GM23248 (cell line): ENCODE measurements at regions not wholly inside any gene's neighbourhood (a gene's known extent, or its start where the extent isn't known, plus 50 kb on each side); places are given as distances from the start of the nearest gene placed in this dataset.
"Not testable (repeated sequence)": the region's sequence is repeated elsewhere in the genome, so short reads cannot be mapped to it uniquely, and the experiment has no call there.

Experiments used
- DNase-seq: peaks from one replicate; pipeline ENCODE4 v3.0.0-alpha.2; 2015
- H2AFZ ChIP-seq: fragments of 200-600 bp; sonication (generic); 2 replicates; pipeline ENCODE4 v1.6.1; 2016; ENCODE audit warnings: antibody characterized with exemption
- H3F3A ChIP-seq: fragments of 200-600 bp; sonication (generic); 2 replicates; pipeline ENCODE4 v1.6.1; 2016; ENCODE audit warnings: mild to moderate bottlenecking, antibody characterized with exemption, mixed run types; ENCODE audit not compliant: insufficient read depth
- H3K27ac ChIP-seq: fragments of 200-600 bp; sonication (generic); 2 replicates; pipeline ENCODE4 v1.5.1; 2016; ENCODE audit warnings: mild to moderate bottlenecking
- H3K27me3 ChIP-seq: fragments of 200-600 bp; sonication (generic); replicated peaks from 2 replicates; pipeline ENCODE4 v1.6.1; 2016; ENCODE audit warnings: mild to moderate bottlenecking; ENCODE audit not compliant: insufficient read depth
- H3K36me3 ChIP-seq: fragments of 200-600 bp; sonication (generic); 2 replicates; pipeline ENCODE4 v1.6.1; 2016; ENCODE audit warnings: low read depth, mild to moderate bottlenecking
- H3K4me1 ChIP-seq: fragments of 200-600 bp; sonication (generic); 2 replicates; pipeline ENCODE4 v1.6.1; 2016; ENCODE audit warnings: mild to moderate bottlenecking; ENCODE audit not compliant: insufficient read depth
- H3K4me2 ChIP-seq: fragments of 200-600 bp; sonication (generic); one replicate; pipeline ENCODE4 v1.6.1; 2016; ENCODE audit warnings: mild to moderate bottlenecking; ENCODE audit not compliant: unreplicated experiment
- H3K4me3 ChIP-seq: fragments of 200-600 bp; sonication (generic); 2 replicates; pipeline ENCODE4 v1.5.1; 2016; ENCODE audit warnings: mild to moderate bottlenecking
- H3K79me2 ChIP-seq: fragments of 200-600 bp; sonication (generic); 2 replicates; pipeline ENCODE4 v1.6.1; 2016; ENCODE audit warnings: mild to moderate bottlenecking; ENCODE audit not compliant: insufficient read depth
- H3K9ac ChIP-seq: fragments of 200-600 bp; sonication (generic); 2 replicates; pipeline ENCODE4 v1.6.1; 2016; ENCODE audit warnings: mild to moderate bottlenecking
- H3K9me2 ChIP-seq: fragments of 200-600 bp; sonication (generic); 2 replicates; pipeline ENCODE4 v1.6.1; 2016; ENCODE audit warnings: mixed run types, mild to moderate bottlenecking, moderate library complexity; ENCODE audit not compliant: insufficient read depth
- H3K9me3 ChIP-seq: fragments of 200-600 bp; sonication (generic); one replicate; pipeline ENCODE4 v1.6.1; 2017; ENCODE audit warnings: low read depth
- H4K20me1 ChIP-seq: fragments of 200-600 bp; sonication (generic); 2 replicates; pipeline ENCODE4 v1.6.0; 2016; ENCODE audit not compliant: insufficient read depth
- EZH2 ChIP-seq: fragments of 200-600 bp; sonication (generic); IDR thresholded peaks from 2 replicates; pipeline ENCODE4 v1.6.1; 2018; ENCODE audit warnings: antibody characterized with exemption, mild to moderate bottlenecking; ENCODE audit not compliant: insufficient read depth, poor library complexity, severe bottlenecking
- EZH2phosphoT487 ChIP-seq: fragments of 200-600 bp; sonication (generic); IDR thresholded peaks from 2 replicates; pipeline ENCODE4 v1.6.1; 2018; ENCODE audit warnings: antibody characterized with exemption, moderate library complexity, mild to moderate bottlenecking, low read depth; ENCODE audit not compliant: insufficient read depth
- WGBS, 2 experiments: methylation state at CpG; one replicate each; pipeline ENCODE4 v1.1.6; 2015 to 2017; ENCODE audit warnings: low lambda C conversion rate in 2 of 2, low coverage in 1 of 2; ENCODE audit errors: missing lambda C conversion rate in 2 of 2; 5-methylcytosine and 5-hydroxymethylcytosine counted together
- in situ Hi-C: fragments of 300-500 bp; cut with MboI; formaldehyde crosslinking; loops from 2 replicates; pipeline ENCODE4 v1.15.0; 2020

GRCh38 chr16:50491516-50491915, 56.7 kb upstream of the NKD1 start:
- no peak for TF ChIP-seq EZH2
- no peak for TF ChIP-seq EZH2phosphoT487
- Histone ChIP-seq H3K4me1 (no peaks in the 10 kb centered on the region), H3K9me3 (no peaks in the 10 kb centered on the region), H3K36me3 (no peaks in the 10 kb centered on the region), H3K79me2 (no peaks in the 10 kb centered on the region), H3K4me2 (no peak overlapping the region), H3K9me2 (no peaks in the 10 kb centered on the region), H2AFZ (no peak overlapping the region), H3K27me3 (no peaks in the 10 kb centered on the region), H3K27ac (no peak overlapping the region), H3K9ac (no peak overlapping the region), H4K20me1 (no peaks in the 10 kb centered on the region), H3K4me3 (no peak overlapping the region), H3F3A (no peaks in the 10 kb centered on the region)
- no peak for DNase-seq
- 76 to 80% methylated on average over 8 of the region's 8 CpGs for WGBS, 2 experiments
- in situ Hi-C loops: no loop called here

- no peak overlapping the region for H3K27ac ChIP-seq
- H3K4me2 ChIP-seq: no peak overlapping the region
- H3K9me2 ChIP-seq: no peaks in the 10 kb centered on the region
- 74 to 78% methylated on average over 2 of the region's 2 CpGs for WGBS, 2 experiments
- H2AFZ ChIP-seq: no peak overlapping the region
- H3K9ac ChIP-seq: no peak overlapping the region
- no peak for DNase-seq
- no peaks in the 10 kb centered on the region for H3F3A ChIP-seq
- H3K4me3 ChIP-seq: no peak overlapping the region
- no peaks in the 10 kb centered on the region for H3K79me2 ChIP-seq
- no peak for TF ChIP-seq EZH2
- no peak for TF ChIP-seq EZH2phosphoT487
- no peaks in the 10 kb centered on the region for H3K4me1 ChIP-seq
- H3K27me3 ChIP-seq: no peaks in the 10 kb centered on the region
- no peaks in the 10 kb centered on the region for H3K9me3 ChIP-seq
- no peaks in the 10 kb centered on the region for H4K20me1 ChIP-seq
- no peaks in the 10 kb centered on the region for H3K36me3 ChIP-seq
- in situ Hi-C loops: no loop called here
These were observed 57.4 kb upstream of the NKD1 start for GRCh38 chr16:50490828-50491227.

- H3K27ac ChIP-seq: no peak overlapping the region
- no peak overlapping the region for H2AFZ ChIP-seq
- no peaks in the 10 kb centered on the region for H3K79me2 ChIP-seq
- H3K9me2 ChIP-seq: no peaks in the 10 kb centered on the region
- H3K4me2 ChIP-seq: no peak overlapping the region
- 7 to 8% methylated on average over 3 of the region's 3 CpGs for WGBS, 2 experiments
- DNase-seq: no peak
- H3K27me3 ChIP-seq: no peaks in the 10 kb centered on the region
- no peaks in the 10 kb centered on the region for H3K4me1 ChIP-seq
- H3K4me3 ChIP-seq: no peak overlapping the region
- in situ Hi-C loops: no loop called here
- no peaks in the 10 kb centered on the region for H4K20me1 ChIP-seq
- no peaks in the 10 kb centered on the region for H3F3A ChIP-seq
- no peaks in the 10 kb centered on the region for H3K36me3 ChIP-seq
- TF ChIP-seq EZH2 (no peak), EZH2phosphoT487 (no peak)
- no peaks in the 10 kb centered on the region for H3K9me3 ChIP-seq
- H3K9ac ChIP-seq: no peak overlapping the region
These were observed 59.0 kb upstream of the NKD1 start for GRCh38 chr16:50489182-50489581.

- H3K27ac ChIP-seq: no peak overlapping the region
- DNase-seq: no peak
- H3K36me3 ChIP-seq: no peaks in the 10 kb centered on the region
- H3K79me2 ChIP-seq: no peaks in the 10 kb centered on the region
- WGBS, 2 experiments: 69 to 72% methylated on average over 5 of the region's 5 CpGs
- H3K4me1 ChIP-seq: no peaks in the 10 kb centered on the region
- H3K27me3 ChIP-seq: no peaks in the 10 kb centered on the region; the same call in 1 of the 2 replicates
- TF ChIP-seq EZH2phosphoT487 (no peak), EZH2 (no peak)
- in situ Hi-C loops: no loop called here
- no peak overlapping the region for H3K4me2 ChIP-seq
- H3K9ac ChIP-seq: no peak overlapping the region
- H3K4me3 ChIP-seq: no peak overlapping the region
- H2AFZ ChIP-seq: no peak overlapping the region
- no peaks in the 10 kb centered on the region for H4K20me1 ChIP-seq
- H3F3A ChIP-seq: no peaks in the 10 kb centered on the region
- no peaks in the 10 kb centered on the region for H3K9me3 ChIP-seq
- no peaks in the 10 kb centered on the region for H3K9me2 ChIP-seq
These were observed 60.7 kb upstream of the NKD1 start for GRCh38 chr16:50487528-50487927.

- H3K4me2 ChIP-seq, in situ Hi-C loops: not testable (repeated sequence)
These were observed 62.0 kb upstream of the NKD1 start for GRCh38 chr16:50486162-50486561.

More at GRCh38 chr16:50486162-50486561, 62.0 kb upstream of the NKD1 start:
- not testable (repeated sequence) for H3K36me3 ChIP-seq, H3K9me3 ChIP-seq, H3K9ac ChIP-seq, H3K9me2 ChIP-seq, DNase-seq, H3F3A ChIP-seq, H3K27ac ChIP-seq, H3K79me2 ChIP-seq, H2AFZ ChIP-seq, H3K4me3 ChIP-seq, H4K20me1 ChIP-seq, H3K27me3 ChIP-seq, H3K4me1 ChIP-seq
